ENCODE measurements at regions not wholly inside any gene's neighbourhood (a gene's known extent, or its start where the extent isn't known, plus 50 kb on each side); places are given as distances from the start of the nearest gene placed in this dataset.
A peak's percentile ranks its signal among the peaks of the same experiment; 100 is the strongest.
"Not testable (repeated sequence)": the region's sequence is repeated elsewhere in the genome, so short reads cannot be mapped to it uniquely, and the experiment has no call there.

DNA sequence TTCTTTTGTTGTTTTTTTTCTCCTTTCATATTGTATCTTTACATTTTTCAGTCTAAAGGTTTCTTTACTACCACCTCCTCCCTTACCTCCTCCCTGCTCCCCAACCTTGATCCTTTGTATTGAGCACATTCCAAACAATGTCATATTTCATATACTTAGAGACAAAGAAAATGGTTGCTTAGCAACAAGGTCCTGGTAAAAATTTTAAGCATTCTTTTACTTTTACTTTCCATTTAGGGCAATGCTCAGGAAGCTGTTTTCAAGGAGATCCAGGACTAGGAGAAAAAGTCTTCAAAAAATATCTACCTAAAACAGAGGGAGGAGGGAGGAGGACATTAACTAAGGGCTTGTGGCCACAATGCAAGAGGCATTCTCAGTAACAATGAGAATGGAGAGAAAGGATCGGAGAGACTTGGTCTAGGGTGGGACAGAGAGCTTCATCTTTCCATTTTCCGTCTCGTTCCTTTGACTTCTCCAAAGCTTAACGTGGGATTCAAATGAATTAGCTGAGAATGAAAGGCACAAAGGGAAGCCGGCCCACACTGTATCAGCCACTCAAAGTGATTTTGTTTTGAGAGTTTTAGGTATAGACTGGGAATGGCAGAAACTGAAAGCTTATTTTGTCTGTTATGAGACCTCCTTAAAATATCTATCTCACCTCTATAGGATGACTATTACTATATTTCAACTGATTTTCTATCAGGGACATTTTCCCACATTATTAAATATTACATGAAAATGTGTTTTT lies 455.7 kb downstream of the RAB38 start:
- Histone ChIP-seq H3K36me3 (ENCODE audit: control insufficient read depth in 2 of 3, insufficient read depth in 3 of 3, low read length in 3 of 3) (no peaks in the 10 kb centered on the region), H3K4me3 (ENCODE audit: low read length in 3 of 3) (no peak overlapping the region), H3K27me3 (ENCODE audit: control insufficient read depth, insufficient read depth, low read length) (no peaks in the 10 kb centered on the region), H3K4me1 (ENCODE audit: control insufficient read depth in 2 of 3, insufficient read depth in 2 of 3, low read depth in 1 of 3, low read length in 3 of 3) (no peaks in the 10 kb centered on the region), H3K27ac (ENCODE audit: low read depth in 2 of 2, low read length in 2 of 2) (no peak overlapping the region), H3K9me3 (ENCODE audit: control insufficient read depth in 2 of 3, insufficient read depth in 1 of 3, low read length in 3 of 3) (no peaks in the 10 kb centered on the region), H3K9ac (ENCODE audit: low read length in 3 of 3) (no peak overlapping the region)
- intact Hi-C loops (cut with DNase I) = no loop called here
- FAIRE-seq (no peak), DNase-seq (no peak)
- TF ChIP-seq, protein P1, sequence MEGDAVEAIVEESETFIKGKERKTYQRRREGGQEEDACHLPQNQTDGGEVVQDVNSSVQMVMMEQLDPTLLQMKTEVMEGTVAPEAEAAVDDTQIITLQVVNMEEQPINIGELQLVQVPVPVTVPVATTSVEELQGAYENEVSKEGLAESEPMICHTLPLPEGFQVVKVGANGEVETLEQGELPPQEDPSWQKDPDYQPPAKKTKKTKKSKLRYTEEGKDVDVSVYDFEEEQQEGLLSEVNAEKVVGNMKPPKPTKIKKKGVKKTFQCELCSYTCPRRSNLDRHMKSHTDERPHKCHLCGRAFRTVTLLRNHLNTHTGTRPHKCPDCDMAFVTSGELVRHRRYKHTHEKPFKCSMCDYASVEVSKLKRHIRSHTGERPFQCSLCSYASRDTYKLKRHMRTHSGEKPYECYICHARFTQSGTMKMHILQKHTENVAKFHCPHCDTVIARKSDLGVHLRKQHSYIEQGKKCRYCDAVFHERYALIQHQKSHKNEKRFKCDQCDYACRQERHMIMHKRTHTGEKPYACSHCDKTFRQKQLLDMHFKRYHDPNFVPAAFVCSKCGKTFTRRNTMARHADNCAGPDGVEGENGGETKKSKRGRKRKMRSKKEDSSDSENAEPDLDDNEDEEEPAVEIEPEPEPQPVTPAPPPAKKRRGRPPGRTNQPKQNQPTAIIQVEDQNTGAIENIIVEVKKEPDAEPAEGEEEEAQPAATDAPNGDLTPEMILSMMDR (IDR thresholded peaks at IDR 0.05; ENCODE audit: borderline replicate concordance, extremely low read depth, insufficient read depth) = no peak

GRCh38 chr11:87712802-87713202 lies 462.4 kb downstream of the RAB38 start:
- Histone ChIP-seq H3K9me3 (ENCODE audit: control insufficient read depth in 2 of 3, insufficient read depth in 1 of 3, low read length in 3 of 3) (no peaks in the 10 kb centered on the region), H3K4me1 (ENCODE audit: control insufficient read depth in 2 of 3, insufficient read depth in 2 of 3, low read depth in 1 of 3, low read length in 3 of 3) (no peaks in the 10 kb centered on the region), H3K27ac (ENCODE audit: low read depth in 2 of 2, low read length in 2 of 2) (no peak overlapping the region), H3K9ac (ENCODE audit: low read length in 3 of 3) (no peak overlapping the region), H3K4me3 (ENCODE audit: low read length in 3 of 3) (no peak overlapping the region), H3K27me3 (ENCODE audit: control insufficient read depth, insufficient read depth, low read length) (no peaks in the 10 kb centered on the region), H3K36me3 (ENCODE audit: control insufficient read depth in 2 of 3, insufficient read depth in 3 of 3, low read length in 3 of 3) (no peaks in the 10 kb centered on the region)
- DNase-seq (peak in 2 of 5 donors; percentile 58 to 62), FAIRE-seq (no peak)
- TF ChIP-seq, protein P1 (IDR thresholded peaks at IDR 0.05; ENCODE audit: borderline replicate concordance, extremely low read depth, insufficient read depth) = no peak
- intact Hi-C loops (cut with DNase I) = no loop called here

DNA sequence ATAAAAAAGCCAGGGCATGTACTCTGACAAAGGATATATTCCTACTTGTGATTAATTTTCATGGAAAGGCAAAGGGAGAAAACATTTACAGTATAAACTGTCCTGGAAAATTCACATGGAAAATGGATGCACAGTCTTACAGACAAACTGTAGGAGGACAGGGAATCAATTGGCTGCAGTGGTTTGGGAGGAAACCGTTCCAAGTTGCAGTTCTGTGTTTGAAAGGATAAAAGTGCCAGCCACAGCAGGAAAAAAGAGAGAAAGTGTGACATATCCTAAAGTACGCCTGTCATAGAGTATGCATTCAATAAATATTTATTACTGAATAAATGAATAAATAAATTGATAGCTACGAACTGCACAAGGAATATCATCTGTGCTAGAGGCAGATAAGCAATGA lies 462.9 kb downstream of the RAB38 start:
- H3K27me3 ChIP-seq (ENCODE audit: control insufficient read depth, insufficient read depth, low read length) = no peaks in the 10 kb centered on the region
- H3K27ac ChIP-seq (ENCODE audit: low read depth in 2 of 2, low read length in 2 of 2) = no peak overlapping the region
- TF ChIP-seq, protein P1 (IDR thresholded peaks at IDR 0.05; ENCODE audit: borderline replicate concordance, extremely low read depth, insufficient read depth) = no peak
- H3K9me3 ChIP-seq (ENCODE audit: control insufficient read depth in 2 of 3, insufficient read depth in 1 of 3, low read length in 3 of 3) = no peaks in the 10 kb centered on the region
- no peaks in the 10 kb centered on the region for H3K4me1 ChIP-seq (ENCODE audit: control insufficient read depth in 2 of 3, insufficient read depth in 2 of 3, low read depth in 1 of 3, low read length in 3 of 3)
- DNase-seq (no peak), FAIRE-seq (no peak)
- intact Hi-C loops (cut with DNase I) = no loop called here
- no peak overlapping the region for H3K9ac ChIP-seq (ENCODE audit: low read length in 3 of 3)
- no peaks in the 10 kb centered on the region for H3K36me3 ChIP-seq (ENCODE audit: control insufficient read depth in 2 of 3, insufficient read depth in 3 of 3, low read length in 3 of 3)
- H3K4me3 ChIP-seq (ENCODE audit: low read length in 3 of 3) = no peak overlapping the region

DNA sequence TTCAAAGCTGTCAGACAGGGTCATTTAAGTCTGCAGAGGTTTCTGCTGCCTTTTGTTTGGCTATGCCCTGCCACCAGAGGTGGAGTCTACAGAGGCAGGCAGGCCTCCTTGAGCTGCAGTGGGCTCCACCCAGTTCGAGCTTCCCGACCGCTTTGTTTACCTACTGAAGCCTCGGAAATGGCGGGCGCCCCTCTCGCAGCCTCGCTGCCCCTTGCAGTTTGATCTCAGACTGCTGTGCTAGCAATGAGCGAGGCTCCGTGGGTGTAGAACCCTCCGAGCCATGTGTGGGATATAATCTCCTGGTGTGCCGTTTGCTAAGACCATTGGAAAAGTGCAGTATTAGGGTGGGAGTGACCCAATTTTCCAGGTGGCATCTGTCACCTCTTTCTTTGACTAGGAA lies 471.7 kb downstream of the RAB38 start:
- H3K27me3 ChIP-seq (ENCODE audit: control insufficient read depth, insufficient read depth, low read length); H3K4me3 ChIP-seq (ENCODE audit: low read length in 3 of 3); DNase-seq; intact Hi-C loops (cut with DNase I); H3K9me3 ChIP-seq (ENCODE audit: control insufficient read depth in 2 of 3, insufficient read depth in 1 of 3, low read length in 3 of 3); FAIRE-seq; H3K27ac ChIP-seq (ENCODE audit: low read depth in 2 of 2, low read length in 2 of 2); H3K9ac ChIP-seq (ENCODE audit: low read length in 3 of 3); H3K4me1 ChIP-seq (ENCODE audit: control insufficient read depth in 2 of 3, insufficient read depth in 2 of 3, low read depth in 1 of 3, low read length in 3 of 3); H3K36me3 ChIP-seq (ENCODE audit: control insufficient read depth in 2 of 3, insufficient read depth in 3 of 3, low read length in 3 of 3): not testable (repeated sequence)
